GM19372 (cell line): ENCODE measurements at regions not wholly inside any gene's neighbourhood (a gene's known extent, or its start where the extent isn't known, plus 50 kb on each side); places are given as distances from the start of the nearest gene placed in this dataset.

Source experiments
- ATAC-seq: cut with Tn5 transposase; IDR thresholded peaks from one replicate; pipeline ENCODE4 v1.9.1; 2021; ENCODE audit warnings: mild to moderate bottlenecking, low read depth, moderate library complexity; ENCODE audit not compliant: unreplicated experiment

DNA sequence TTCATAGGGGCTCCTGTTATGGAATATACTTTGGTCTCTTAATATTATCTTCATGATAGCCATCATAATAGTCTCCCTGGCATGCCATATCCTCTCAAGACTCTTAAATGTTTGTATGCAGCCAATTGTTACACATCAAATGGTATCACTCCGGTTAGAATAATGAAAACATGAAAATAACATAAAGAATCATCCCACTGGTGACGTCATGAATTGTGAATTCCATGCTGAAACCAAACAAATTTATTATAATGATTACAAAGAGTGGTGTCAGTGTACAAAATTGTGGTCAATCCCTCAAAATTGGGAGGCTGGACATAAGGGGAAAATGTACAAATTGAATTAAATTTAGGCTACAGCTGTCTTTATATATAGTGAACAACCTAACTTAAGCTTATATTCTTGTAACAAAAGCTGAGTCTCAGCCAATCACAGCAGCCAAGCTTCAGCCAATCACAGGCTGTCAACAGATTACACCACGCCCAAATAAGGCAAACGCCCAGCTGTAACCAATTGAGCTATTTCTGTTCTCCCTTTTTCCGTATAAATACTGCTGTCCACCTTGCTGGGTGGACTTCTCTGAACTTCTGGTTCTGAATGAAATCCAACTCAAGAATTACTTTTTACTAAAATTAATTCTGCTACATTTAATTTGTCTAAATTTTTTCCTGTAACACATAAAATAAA is 156.1 kb downstream of the CHD9NB start:
- ATAC-seq = no peak

GRCh38 chr16:52874042-52874441 is 178.7 kb downstream of the CHD9NB start:
- no peak for ATAC-seq

- ATAC-seq = no peak
Measured at GRCh38 chr16:52872731-52873130, 180.0 kb downstream of the CHD9NB start.

GRCh38 chr16:52871481-52871880 is 181.2 kb downstream of the CHD9NB start:
- no peak for ATAC-seq

DNA sequence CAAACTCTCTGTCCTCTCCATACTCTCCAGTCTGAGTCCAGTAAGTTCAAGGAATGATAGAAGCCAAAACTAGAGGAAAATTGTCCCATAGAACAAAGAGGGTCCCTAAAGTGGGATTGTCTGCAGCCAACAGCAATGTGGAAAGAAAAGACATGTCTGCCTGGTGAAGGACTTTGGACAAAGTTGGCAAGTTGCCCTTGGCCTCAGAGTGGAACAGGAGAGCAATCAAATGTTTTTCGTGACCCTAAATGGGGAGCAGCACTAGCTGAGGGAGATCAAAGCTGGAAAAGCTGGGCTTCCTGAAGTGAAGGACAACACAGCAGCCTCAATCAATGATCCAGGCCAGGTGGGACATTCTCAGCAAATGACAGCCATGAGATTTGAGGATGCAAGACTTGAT is 183.5 kb downstream of the CHD9NB start:
- no peak for ATAC-seq

DNA sequence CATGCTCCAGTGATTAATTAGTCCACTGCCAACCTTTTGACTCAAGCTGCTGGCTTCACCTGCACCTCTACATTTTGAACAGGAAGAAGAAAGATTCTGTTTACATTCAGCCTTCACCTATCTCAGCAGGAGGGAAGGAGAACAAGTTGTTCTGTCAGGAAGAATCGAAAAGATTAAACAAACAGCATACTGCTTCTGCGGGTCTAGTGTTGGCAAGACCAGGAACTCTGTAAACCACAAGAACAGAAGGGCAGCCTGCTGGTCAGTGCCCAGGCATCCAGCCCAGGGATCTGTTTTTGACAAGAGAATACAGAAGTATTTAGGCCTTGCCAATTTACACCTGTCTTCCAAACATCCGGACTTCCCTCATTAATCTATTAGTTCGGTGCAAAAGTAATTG is 189.7 kb downstream of the CHD9NB start:
- no peak for ATAC-seq

DNA sequence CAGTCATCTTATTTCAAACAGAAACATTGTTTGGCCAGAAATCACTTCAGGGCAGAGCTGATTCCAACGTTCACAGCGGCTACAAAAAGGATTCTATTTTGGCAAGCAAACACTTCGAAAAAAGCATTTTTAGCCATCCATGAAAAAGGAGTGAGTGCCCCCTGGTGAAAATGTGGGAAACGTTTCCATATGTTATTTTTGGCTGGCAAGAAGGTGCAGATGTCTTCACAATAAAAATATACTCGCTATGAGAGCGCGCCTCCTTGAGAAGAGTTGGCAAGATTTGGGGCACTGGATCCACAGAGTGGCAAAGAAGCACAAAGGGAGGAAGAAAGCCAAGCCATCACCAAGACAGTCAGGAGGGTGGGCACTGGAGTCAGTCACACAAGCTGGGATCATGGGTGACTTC is 191.1 kb downstream of the CHD9NB start:
- ATAC-seq = no peak

GRCh38 chr16:52855463-52855862 is 197.2 kb downstream of the CHD9NB start:
- no peak for ATAC-seq

- ATAC-seq = no peak
Measured at GRCh38 chr16:52852978-52853377, 199.7 kb downstream of the CHD9NB start.

- ATAC-seq = no peak
Measured at GRCh38 chr16:52851211-52851740, 201.4 kb downstream of the CHD9NB start.

DNA sequence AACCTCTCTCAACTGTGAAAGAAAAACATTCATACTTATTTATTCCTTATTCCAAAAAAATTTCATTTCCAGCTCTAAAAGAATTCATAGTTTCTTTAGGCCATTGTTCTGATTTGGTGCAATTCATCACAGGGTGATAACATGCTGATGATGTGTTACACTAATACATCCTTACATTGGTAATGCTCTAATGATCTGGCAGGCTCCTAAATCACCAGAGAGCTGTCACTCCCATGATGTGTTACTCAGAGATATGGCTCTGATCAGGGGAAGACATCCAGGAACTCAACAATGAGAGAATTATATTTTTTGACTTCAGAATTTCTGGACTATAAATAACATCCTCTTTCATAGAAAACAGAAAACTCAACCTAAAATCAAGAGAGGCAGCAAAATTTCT is 209.3 kb downstream of the CHD9NB start:
- no peak for ATAC-seq

DNA sequence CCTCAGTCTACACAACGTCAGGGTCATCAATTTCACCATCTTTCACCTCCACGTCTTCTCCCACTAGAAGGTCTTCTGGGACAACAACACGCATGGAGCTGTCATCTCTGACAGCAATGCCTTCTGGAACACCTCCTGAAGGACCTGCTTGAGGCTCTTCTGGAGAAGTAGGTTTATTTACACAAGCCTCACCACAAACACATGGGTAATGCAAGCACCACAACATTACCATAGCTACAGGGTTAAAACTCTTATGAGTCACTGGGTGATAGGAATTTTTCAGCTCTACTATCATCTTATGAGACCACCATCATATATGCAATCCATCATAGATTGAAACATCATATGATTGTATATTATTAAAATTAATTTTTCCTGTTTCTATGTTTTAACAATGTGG is 215.4 kb downstream of the CHD9NB start:
- ATAC-seq = no peak

DNA sequence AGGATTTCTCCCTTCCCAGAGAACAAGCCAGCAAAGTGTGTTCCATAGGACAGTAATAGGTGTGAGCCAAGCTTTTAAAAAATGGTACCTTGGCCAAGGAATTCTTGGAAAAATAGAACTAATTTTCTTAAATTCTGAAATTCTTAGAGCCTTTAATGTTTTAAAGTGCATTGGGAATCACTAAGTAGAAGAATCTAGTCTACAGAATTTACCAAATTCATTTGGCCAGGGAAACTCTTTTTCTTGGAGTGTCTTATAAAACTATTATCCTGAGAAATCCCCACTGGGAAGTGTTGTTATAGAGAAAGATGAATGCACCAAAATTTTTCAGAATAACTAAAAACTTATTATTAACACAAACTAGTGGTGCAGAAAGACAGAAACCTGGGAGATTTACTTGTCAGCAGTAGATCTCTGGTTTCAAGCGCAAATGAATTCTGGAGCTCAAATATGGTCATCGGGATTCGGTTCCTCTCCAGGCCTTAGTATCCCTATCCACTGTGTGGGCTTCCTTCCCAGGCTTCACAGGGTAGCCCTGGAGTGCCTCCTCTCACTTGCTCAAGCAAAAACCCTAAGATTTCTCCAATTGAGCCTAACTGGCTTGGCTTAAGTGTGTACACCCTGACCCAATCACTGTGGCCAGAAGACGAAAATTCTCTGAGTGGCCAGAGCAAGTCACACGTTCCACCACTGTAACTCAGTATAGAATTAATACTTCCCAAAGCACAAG is 217.8 kb downstream of the CHD9NB start:
- ATAC-seq = no peak

GRCh38 chr16:52832771-52833170 is 219.9 kb downstream of the CHD9NB start:
- no peak for ATAC-seq

DNA sequence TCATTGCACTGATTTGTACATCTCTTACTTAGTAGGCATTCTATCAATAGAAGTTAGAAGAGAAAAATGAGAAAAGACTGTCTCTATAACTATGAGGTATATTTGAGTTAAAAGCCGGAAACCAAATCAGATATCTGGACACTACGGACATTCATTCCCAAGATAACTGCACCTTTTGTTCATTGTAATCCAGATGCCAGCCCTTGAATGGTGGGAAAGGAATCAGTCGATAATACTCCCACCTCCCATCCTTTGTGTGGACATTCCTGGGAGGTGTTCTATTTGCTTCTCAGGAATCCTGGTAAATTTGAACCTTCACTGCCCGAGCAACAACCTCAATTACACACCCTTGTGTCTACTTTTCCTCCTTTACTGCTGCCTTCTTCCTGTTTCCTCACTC is 225.2 kb downstream of the CHD9NB start:
- no peak for ATAC-seq

- ATAC-seq = no peak
Measured at GRCh38 chr16:52825892-52826291, 226.8 kb downstream of the CHD9NB start.

DNA sequence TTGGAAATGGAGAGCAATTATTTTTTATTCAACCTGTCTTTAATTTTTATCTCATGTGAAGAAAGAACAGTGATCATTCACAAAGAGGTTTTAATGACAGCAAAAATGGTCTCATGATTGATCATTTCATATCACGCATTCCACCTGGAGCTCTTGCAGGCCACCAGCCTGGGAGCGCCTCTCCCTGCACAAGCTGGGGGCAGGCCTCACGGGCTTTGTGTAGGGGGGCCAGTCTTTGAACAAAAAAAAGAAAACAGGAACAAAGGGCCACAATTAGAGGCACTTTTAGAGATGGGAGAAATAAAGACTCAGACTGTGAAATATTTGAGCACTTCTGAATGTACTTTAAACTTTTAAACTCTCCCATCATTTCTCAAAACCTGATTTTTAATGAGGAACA is 232.9 kb downstream of the CHD9NB start:
- ATAC-seq = no peak

DNA sequence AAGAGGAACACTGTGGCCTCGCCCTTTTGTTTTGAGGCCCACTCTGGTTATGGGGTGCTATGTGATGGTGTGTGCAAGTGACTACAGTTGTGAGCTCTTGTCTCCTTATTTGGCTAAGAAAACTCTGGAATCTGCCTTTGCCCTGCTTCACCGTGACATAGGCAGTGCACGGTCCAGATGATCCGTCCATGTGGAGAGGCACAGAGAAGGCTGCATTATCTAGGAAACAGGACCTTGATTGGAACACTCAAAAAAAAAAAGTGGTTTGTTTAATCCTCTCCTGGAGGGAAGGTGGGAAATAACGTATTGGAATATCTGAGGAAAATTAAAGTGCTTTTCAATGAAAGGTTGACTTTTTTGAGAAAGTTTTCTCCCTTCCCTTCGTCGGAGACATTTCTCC is 233.3 kb downstream of the CHD9NB start:
- no peak for ATAC-seq

DNA sequence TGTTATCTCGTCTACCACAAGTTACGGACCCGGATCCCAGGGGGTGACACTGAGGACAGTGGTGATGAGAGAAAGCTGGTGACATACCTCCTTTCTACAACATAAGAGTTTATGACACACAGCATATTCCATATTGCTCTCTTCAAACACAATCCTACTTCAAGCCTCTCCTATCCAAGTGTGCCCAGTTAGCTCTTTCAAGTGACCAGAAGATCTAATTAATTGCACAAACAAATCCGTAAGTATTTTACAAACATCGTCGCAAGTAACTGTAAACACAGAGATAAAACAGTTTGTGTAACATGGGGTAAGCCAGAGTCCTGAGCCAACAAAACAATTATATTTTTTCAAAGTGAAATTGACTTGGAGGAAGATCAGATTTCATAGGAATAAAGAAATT is 235.0 kb downstream of the CHD9NB start:
- no peak for ATAC-seq

- ATAC-seq = no peak
Measured at GRCh38 chr16:52816993-52817392, 235.7 kb downstream of the CHD9NB start.

GRCh38 chr16:52812678-52813556 is 239.8 kb downstream of the CHD9NB start:
- ATAC-seq = no peak
